Heart right ventricle (tissue), 16 donors: ENCODE measurements at regions not wholly inside any gene's neighbourhood (a gene's known extent, or its start where the extent isn't known, plus 50 kb on each side); places are given as distances from the start of the nearest gene placed in this dataset.

Experiments used
- ATAC-seq, 8 donors: fragments of 200-7000 bp; cut with Tn5 transposase; one replicate each; pipeline ENCODE4 v1.9.1; 2020; ENCODE audit warnings: mild to moderate bottlenecking in 8 of 8, moderate library complexity in 8 of 8, moderate number of reproducible peaks in 1 of 8
- DNase-seq, 2 donors: peaks; one replicate each; pipeline ENCODE4 v3.0.0-alpha.2; 2020
- H3K27ac ChIP-seq, 10 donors: fragments of 200-600 bp; sonication (generic) in 2 of 10; one replicate each; pipeline versions ENCODE4 v1.5.0 to v1.8.0; 2020 to 2022; ENCODE audit warnings: mild to moderate bottlenecking in 3 of 10
- H3K27me3 ChIP-seq, 7 donors: fragments of 200-600 bp; one replicate each; pipeline ENCODE4 v1.8.0; 2021 to 2022; ENCODE audit warnings: mild to moderate bottlenecking in 2 of 7
- H3K36me3 ChIP-seq, 9 donors: fragments of 200-600 bp; sonication (generic) in 1 of 9; one replicate each; pipeline versions ENCODE4 v1.5.0 to v1.8.0; 2020 to 2022; ENCODE audit warnings: mild to moderate bottlenecking in 2 of 9
- H3K4me1 ChIP-seq, 9 donors: fragments of 200-600 bp; sonication (generic) in 1 of 9; one replicate each; pipeline versions ENCODE4 v1.5.0 to v1.8.0; 2020 to 2022; ENCODE audit warnings: mild to moderate bottlenecking in 4 of 9
- H3K4me3 ChIP-seq, 10 donors: fragments of 200-600 bp; sonication (generic) in 2 of 10; one replicate each; pipeline versions ENCODE4 v1.5.0 to v1.8.0; 2020 to 2022; ENCODE audit warnings: mild to moderate bottlenecking in 7 of 10, moderate library complexity in 2 of 10
- H3K9me3 ChIP-seq, 11 donors: fragments of 200-600 bp in 10 of 11; sonication (generic) in 2 of 11; one replicate each; pipeline versions ENCODE4 v1.5.0 to v1.8.0; 2013 to 2022; ENCODE audit warnings: mild to moderate bottlenecking in 2 of 11, control low read depth in 1 of 11, moderate library complexity in 1 of 11
- WGBS, 2 donors: extraction: QIAGEN DNeasy Blood & Tissue Kit; methylation state at CpG; one replicate each; pipeline ENCODE4 v1.1.7; 2013; ENCODE audit warnings: inconsistent platforms in 1 of 2; 5-methylcytosine and 5-hydroxymethylcytosine counted together
- intact Hi-C, 10 donors: fragments of 100-400 bp; cut with DNase I; formaldehyde crosslinking; loops; one replicate each; pipeline versions ENCODE4 v1.11.1 to v1.14.2; 2022
- TF ChIP-seq, protein P1 (sequence below), 9 donors: fragments of 200-600 bp; sonication (generic) in 2 of 9; IDR thresholded peaks; one replicate each; pipeline versions ENCODE4 v1.5.0 to v1.8.0; 2021 to 2022; ENCODE audit warnings: antibody characterized with exemption in 9 of 9, mild to moderate bottlenecking in 5 of 9, moderate library complexity in 1 of 9
- donor health status: Arrhythmogenic right ventricular cardiomyopathy.
- donor health status: ischemic (EF 13 %, LVEDD 7.1; RV severe dilation, severe dysfunction).
- donor health status: healthy with polysubstance abuse.
- donor health status: DM: no; HTN: yes; CAD: no.
- donor health status: DM: no; HTN: no; CAD: no.
- donor health status: ischemic (EF 25% LVEDD 6.9; RV normal size, moderate dysfunction).
- donor health status: ischemic (EF 25% LVEDD 5.7; RV mildly dilated, moderate dysfunction).
- donor health status: healthy.
- donor health status: DM: yes; HTN: yes; CAD: no.
- donor health status: Ischemic cardiomyopathy.
- donor health status: ischemic (EF 35%, LVEDD 5.7; RV mildly dilated, moderate dysfunction).
- donor health status: nonischemic (EF 11% LVEDD 7.7; RV severe dilation, severe dysfunction).
- donor health status: DM: yes; HTN: yes; CAD: no.
- donor health status: PGD.
- donor health status: ischemic (EF 29% LVEDD 5.4; RV normal size, mild dysfunction).
- donor health status: nonischemic (EF 23%, LVEDD 6.1; RV moderate dilation, normal function).

DNA sequence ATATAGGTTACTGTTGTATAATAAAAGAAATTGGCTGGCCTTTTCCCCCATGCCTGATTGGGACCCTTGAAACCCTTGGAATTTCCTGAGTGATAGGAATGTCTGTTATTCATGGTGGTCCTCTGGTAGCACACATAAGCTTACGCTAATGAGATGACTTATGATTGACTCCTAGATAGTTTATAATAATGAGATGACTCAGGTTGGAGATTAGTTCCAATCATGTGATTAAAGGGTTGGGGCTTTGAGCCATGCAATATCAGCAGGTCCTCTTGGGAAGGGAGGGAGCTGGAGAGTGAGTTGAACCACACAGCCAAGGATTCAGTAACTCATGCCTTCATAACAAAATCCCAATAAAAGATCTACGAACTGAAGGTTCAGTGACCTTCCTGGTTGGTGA lies 407.6 kb upstream of the MANEA start:
- H3K27ac ChIP-seq = no peak overlapping the region
- 26 to 44% methylated on average over 2 of the region's 2 CpGs for WGBS, 2 donors
- intact Hi-C loops = no loop called here

DNA sequence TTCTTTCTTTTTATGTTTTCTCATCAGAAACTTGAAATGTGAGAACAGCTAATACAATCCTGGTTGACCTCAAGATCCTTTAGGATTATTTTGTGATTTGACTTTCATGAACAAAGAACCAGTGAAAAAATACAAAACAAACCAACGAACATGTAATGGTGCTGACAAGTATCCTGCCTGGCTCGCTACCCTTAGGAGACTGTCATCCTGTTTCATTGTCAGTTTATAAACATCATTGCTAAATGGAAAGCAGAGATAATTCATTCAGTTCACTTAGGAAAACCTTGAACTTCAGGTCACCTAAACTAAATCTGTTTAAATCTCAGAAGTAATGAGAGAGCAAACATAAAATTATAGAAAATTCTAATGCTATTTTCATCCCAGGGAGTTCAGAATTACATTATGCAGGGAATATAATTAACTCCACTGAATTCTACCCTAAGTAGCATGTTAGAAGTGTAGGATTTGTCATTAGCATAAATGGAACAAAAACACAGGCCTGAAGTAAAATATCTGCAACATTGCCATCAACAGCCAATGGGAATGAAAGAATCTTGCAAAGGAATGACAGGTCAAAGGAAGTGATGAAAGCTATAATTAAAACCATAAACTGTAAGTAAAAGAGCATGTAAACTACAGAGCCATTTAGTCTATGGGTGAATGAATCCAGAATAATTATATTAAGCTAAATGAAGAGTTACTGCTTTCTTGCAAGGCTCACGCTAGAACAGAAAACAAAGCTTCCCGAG lies 401.2 kb upstream of the MANEA start:
- Histone ChIP-seq H3K27ac (no peak overlapping the region), H3K4me1 (no peaks in the 10 kb centered on the region), H3K27me3 (no peaks in the 10 kb centered on the region), H3K36me3 (no peaks in the 10 kb centered on the region), H3K9me3 (no peaks in the 10 kb centered on the region), H3K4me3 (no peak overlapping the region)
- DNase-seq = no peak
- TF ChIP-seq, protein P1, sequence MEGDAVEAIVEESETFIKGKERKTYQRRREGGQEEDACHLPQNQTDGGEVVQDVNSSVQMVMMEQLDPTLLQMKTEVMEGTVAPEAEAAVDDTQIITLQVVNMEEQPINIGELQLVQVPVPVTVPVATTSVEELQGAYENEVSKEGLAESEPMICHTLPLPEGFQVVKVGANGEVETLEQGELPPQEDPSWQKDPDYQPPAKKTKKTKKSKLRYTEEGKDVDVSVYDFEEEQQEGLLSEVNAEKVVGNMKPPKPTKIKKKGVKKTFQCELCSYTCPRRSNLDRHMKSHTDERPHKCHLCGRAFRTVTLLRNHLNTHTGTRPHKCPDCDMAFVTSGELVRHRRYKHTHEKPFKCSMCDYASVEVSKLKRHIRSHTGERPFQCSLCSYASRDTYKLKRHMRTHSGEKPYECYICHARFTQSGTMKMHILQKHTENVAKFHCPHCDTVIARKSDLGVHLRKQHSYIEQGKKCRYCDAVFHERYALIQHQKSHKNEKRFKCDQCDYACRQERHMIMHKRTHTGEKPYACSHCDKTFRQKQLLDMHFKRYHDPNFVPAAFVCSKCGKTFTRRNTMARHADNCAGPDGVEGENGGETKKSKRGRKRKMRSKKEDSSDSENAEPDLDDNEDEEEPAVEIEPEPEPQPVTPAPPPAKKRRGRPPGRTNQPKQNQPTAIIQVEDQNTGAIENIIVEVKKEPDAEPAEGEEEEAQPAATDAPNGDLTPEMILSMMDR (IDR thresholded peaks at IDR 0.05) = no peak
- WGBS, 2 donors = 64 to 65% methylated on average over 4 of the region's 4 CpGs
- intact Hi-C loops = no loop called here
- ATAC-seq = no peak

More for the DNA sequence above, 407.6 kb upstream of the MANEA start:
- TF ChIP-seq, protein P1 (IDR thresholded peaks at IDR 0.05) = no peak
- no peak for DNase-seq
- Histone ChIP-seq H3K36me3 (no peaks in the 10 kb centered on the region), H3K9me3 (no peaks in the 10 kb centered on the region), H3K4me1 (no peaks in the 10 kb centered on the region), H3K27me3 (no peaks in the 10 kb centered on the region), H3K4me3 (no peak overlapping the region)
- no peak for ATAC-seq

DNA sequence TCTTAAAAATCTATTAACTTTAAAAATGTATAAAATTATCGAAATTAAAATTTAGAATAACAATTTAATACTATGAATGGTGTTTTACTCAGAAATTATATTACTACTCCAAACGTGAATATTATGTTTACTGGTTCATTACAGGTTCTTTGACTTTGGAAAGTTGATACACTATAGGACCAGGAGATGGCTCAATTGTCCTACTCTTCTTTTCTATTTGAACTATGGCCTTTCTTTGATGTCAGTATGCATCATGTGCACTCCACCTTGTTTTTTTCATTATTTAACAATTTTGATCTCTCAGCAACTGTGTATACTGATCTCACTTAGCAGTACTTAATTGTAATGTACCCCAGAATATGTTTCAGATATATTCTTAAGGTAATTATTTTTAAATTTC lies 391.5 kb upstream of the MANEA start:
- TF ChIP-seq, protein P1 (IDR thresholded peaks at IDR 0.05) = no peak
- H3K4me1 ChIP-seq = no peaks in the 10 kb centered on the region
- H3K36me3 ChIP-seq = no peaks in the 10 kb centered on the region
- no peaks in the 10 kb centered on the region for H3K9me3 ChIP-seq
- no peak for DNase-seq
- no peak for ATAC-seq
- intact Hi-C loops = no loop called here
- 30 to 45% methylated on average over 2 of the region's 2 CpGs for WGBS, 2 donors
- H3K27ac ChIP-seq = no peak overlapping the region
- H3K27me3 ChIP-seq = no peaks in the 10 kb centered on the region
- no peak overlapping the region for H3K4me3 ChIP-seq

DNA sequence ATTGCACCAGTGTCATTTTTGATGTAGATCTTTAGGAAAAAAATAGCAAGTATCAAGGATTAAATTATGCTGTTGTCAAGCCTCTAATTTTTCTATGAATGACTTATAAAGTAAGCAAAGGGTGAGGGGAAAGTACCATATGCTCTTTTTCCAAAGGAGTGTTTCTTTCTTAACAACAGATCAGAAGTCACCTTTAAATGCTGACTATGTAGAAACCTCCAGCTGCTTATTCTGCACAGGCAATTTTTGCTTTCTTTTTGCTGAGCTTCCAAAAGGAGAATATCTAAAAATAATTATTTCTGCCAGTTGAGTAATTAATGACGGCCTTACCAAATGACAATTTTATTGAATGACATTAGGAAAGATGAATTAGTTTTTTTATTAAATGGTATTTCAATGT lies 390.6 kb upstream of the MANEA start:
- 69 to 79% methylated on average over 1 of the region's 1 CpG for WGBS, 2 donors

More for the DNA sequence above, 390.6 kb upstream of the MANEA start:
- Histone ChIP-seq H3K4me1 (no peaks in the 10 kb centered on the region), H3K9me3 (no peaks in the 10 kb centered on the region), H3K27me3 (no peaks in the 10 kb centered on the region), H3K4me3 (no peak overlapping the region), H3K27ac (no peak overlapping the region), H3K36me3 (no peaks in the 10 kb centered on the region)
- TF ChIP-seq, protein P1 (IDR thresholded peaks at IDR 0.05) = no peak
- ATAC-seq (no peak), DNase-seq (no peak)
- intact Hi-C loops = no loop called here
